IgD-negative memory B cell (primary cell): ENCODE measurements at regions not wholly inside any gene's neighbourhood (a gene's known extent, or its start where the extent isn't known, plus 50 kb on each side); places are given as distances from the start of the nearest gene placed in this dataset.

ENCODE experiments used
- H3K27ac Mint-ChIP-seq, 3 donors: one replicate each; pipeline ENCODE4 v1.8.0; 2020 to 2022; ENCODE audit warnings: mild to moderate bottlenecking in 3 of 3, mixed read lengths in 3 of 3, moderate library complexity in 1 of 3
- H3K27me3 Mint-ChIP-seq: one replicate; pipeline ENCODE4 v1.8.0; 2021; ENCODE audit warnings: mixed read lengths
- H3K36me3 Mint-ChIP-seq: one replicate; pipeline ENCODE4 v1.8.0; 2020; ENCODE audit warnings: mild to moderate bottlenecking, mixed read lengths
- H3K4me1 Mint-ChIP-seq, 3 donors: one replicate each; pipeline ENCODE4 v1.8.0; 2020 to 2022; ENCODE audit warnings: mixed read lengths in 3 of 3, mild to moderate bottlenecking in 1 of 3
- H3K4me3 Mint-ChIP-seq, 4 donors: one replicate each; pipeline ENCODE4 v1.8.0; 2020 to 2022; ENCODE audit warnings: mild to moderate bottlenecking in 4 of 4, mixed read lengths in 4 of 4, moderate library complexity in 3 of 4
- H3K9me3 Mint-ChIP-seq, 3 donors: one replicate each; pipeline ENCODE4 v1.8.0; 2020 to 2021; ENCODE audit warnings: mixed read lengths in 3 of 3, mild to moderate bottlenecking in 1 of 3

- H3K9me3 Mint-ChIP-seq, result no peaks in the 10 kb centered on the region
- no peaks in the 10 kb centered on the region for H3K27me3 Mint-ChIP-seq
- no peak overlapping the region for H3K4me3 Mint-ChIP-seq
- H3K4me1 Mint-ChIP-seq, result no peaks in the 10 kb centered on the region
- no peak overlapping the region for H3K27ac Mint-ChIP-seq
- no peaks in the 10 kb centered on the region for H3K36me3 Mint-ChIP-seq
Observed at GRCh38 chr2:198405311-198405710, 600.9 kb downstream of the PLCL1 start.

DNA sequence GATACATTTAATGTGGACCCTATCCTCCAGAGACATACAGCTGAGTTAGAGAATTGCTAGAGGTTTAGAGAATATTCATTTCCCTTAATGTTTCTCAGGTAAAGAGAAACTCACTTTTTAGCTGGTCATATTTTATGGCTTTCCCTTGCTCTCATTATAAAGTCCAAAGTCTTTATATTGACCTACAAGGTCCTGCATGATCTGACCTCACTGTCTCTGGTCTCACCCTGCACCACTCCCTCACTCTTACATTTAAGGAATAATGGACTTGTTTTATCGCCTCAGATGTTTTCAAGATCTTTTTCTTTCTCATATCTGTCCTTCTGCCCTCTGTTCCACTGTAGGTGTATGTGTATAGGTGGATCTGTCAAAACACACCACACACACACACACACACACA is 597.3 kb downstream of the PLCL1 start:
- H3K27me3 Mint-ChIP-seq, result no peaks in the 10 kb centered on the region
- no peak overlapping the region for H3K27ac Mint-ChIP-seq
- H3K4me3 Mint-ChIP-seq, result no peak overlapping the region
- peaks cover 0 to 5% (median 0%) of the 10 kb centered on the region in 3 donors for H3K9me3 Mint-ChIP-seq
- H3K36me3 Mint-ChIP-seq, result no peaks in the 10 kb centered on the region
- no peaks in the 10 kb centered on the region for H3K4me1 Mint-ChIP-seq

DNA sequence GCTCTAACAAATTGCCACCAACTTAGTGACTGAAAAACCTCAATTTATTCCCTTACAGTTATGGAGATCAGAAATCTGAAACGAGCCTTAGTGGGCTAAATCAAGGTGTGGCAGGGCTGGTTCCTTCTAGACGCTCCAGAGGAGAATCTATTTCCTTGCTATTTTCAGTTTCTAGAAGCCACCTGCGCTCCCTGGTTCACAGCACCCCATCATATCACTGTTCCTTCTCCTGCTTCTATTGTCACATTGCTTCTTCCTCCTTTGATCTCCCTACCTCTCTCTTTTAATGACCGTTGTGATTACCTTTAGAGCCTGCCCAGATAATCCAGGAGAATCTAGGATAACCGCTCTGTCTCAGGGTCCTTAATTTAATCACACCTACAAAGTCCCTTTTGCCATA is 596.6 kb downstream of the PLCL1 start:
- no peaks in the 10 kb centered on the region for H3K4me1 Mint-ChIP-seq
- no peak overlapping the region for H3K4me3 Mint-ChIP-seq
- peaks cover 0 to 5% (median 0%) of the 10 kb centered on the region in 3 donors for H3K9me3 Mint-ChIP-seq
- H3K36me3 Mint-ChIP-seq, result no peaks in the 10 kb centered on the region
- H3K27me3 Mint-ChIP-seq, result no peaks in the 10 kb centered on the region
- no peak overlapping the region for H3K27ac Mint-ChIP-seq

DNA sequence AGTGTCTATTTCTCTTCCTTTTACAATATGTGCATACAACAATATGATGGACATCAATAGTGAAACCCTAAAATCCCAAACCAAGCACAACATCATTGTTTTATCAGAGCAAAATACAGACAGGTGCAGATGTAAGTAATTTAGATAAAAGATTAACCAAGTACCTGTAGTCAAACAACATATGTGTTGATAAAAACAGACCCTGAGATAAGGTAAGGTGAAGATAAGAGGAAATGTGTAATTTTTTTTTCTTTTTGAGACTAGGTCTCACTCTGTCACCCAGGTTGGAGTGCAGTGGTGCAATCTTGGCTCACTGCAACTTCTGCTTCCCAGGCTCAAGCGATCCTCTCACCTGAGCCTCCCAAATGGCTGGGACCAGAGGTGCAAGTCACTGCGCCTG is 589.8 kb downstream of the PLCL1 start:
- Mint-ChIP-seq H3K27me3 (peaks cover 7% of the 10 kb centered on the region), H3K27ac (no peak overlapping the region), H3K4me1 (no peaks in the 10 kb centered on the region), H3K4me3 (no peak overlapping the region), H3K36me3 (no peaks in the 10 kb centered on the region), H3K9me3 (peaks cover 1 to 5% (median 2%) of the 10 kb centered on the region in 3 donors)

DNA sequence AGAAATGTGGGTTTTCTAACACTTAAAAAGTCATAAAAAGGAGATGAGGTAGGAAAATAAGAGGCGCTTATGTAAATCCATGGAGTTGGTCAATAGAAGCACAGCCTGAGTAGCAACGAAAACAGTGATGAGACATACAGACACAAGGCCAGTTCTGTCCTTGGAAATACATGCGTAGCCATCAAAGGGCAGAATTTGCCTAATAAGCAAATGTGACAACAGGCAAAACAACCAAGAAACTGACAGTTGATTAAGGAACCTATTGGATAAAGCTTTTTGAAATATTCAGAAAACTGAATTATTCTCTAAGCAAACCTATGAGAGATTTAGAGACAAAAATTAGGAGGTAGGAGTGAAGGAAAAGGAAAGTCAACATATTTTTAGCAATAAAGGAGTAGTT is 586.3 kb downstream of the PLCL1 start:
- Mint-ChIP-seq H3K36me3 (no peaks in the 10 kb centered on the region), H3K9me3 (peaks cover 0 to 3% (median 2%) of the 10 kb centered on the region in 3 donors), H3K4me1 (no peaks in the 10 kb centered on the region), H3K4me3 (no peak overlapping the region), H3K27ac (no peak overlapping the region), H3K27me3 (peaks cover 11% of the 10 kb centered on the region)

DNA sequence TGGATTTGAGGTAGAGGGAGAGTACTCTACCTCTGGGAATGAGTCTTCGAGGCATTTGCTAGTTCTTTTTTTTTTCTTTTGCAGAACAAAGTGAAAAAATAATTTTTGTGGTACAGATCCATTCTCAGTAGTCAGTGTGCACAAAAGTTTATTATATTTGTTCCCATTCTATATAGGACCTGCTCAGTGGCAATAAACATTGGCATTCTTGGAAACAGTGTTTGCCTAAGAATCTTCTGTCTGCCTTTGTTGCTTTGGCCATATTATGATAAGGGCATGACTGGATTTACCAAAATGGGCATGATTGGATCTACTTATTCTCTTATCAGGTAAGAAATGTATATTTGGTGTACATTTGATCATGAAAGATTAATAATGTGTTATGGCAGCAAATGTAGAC is 583.3 kb downstream of the PLCL1 start:
- Mint-ChIP-seq H3K9me3 (peaks cover 0 to 3% (median 0%) of the 10 kb centered on the region in 3 donors), H3K27me3 (peaks cover 10% of the 10 kb centered on the region), H3K4me1 (no peaks in the 10 kb centered on the region), H3K27ac (no peak overlapping the region), H3K36me3 (no peaks in the 10 kb centered on the region), H3K4me3 (no peak overlapping the region)

DNA sequence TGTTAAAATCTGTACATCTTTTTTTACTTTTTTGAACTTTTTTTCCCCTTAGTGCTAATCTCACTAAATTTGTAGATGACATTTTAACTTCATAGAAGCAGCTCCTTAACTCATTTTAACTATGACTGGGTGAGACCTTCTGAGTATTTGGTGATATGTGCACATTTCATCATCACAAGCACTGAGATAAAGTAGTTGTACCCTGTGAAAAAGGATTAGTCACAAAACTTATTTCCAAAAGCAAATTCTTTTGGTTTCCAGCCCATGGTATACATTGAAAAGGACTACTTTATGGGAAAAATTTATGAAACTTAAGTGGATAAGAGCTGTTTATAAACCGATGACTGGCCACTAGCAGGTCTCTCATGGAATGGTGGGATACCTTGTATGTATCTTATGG is 581.5 kb downstream of the PLCL1 start:
- Mint-ChIP-seq H3K4me3 (no peak overlapping the region), H3K27me3 (peaks cover 6% of the 10 kb centered on the region), H3K36me3 (no peaks in the 10 kb centered on the region), H3K27ac (no peak overlapping the region), H3K4me1 (no peaks in the 10 kb centered on the region), H3K9me3 (peaks cover 0 to 3% (median 0%) of the 10 kb centered on the region in 3 donors)

DNA sequence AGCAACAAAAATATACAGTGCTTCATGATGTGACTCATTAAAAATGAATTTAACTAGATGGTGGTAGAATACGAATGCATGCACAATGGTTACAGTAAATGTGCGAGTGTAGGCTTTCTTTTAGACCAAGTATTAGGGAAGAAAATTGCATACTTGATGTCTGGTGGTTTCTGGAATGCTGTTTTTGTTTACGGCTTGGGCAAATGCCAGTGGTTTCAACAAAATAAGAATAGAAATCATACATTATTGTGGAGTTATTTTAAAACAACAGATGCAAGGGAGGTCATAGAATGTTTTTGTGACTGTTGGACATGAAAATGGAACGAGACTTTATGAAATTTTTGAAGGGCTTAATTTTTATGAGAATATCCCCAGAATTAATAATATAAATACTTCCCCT is 580.9 kb downstream of the PLCL1 start:
- peaks cover 0 to 3% (median 0%) of the 10 kb centered on the region in 3 donors for H3K9me3 Mint-ChIP-seq
- no peaks in the 10 kb centered on the region for H3K36me3 Mint-ChIP-seq
- no peak overlapping the region for H3K27ac Mint-ChIP-seq
- no peaks in the 10 kb centered on the region for H3K4me1 Mint-ChIP-seq
- no peak overlapping the region for H3K4me3 Mint-ChIP-seq
- peaks cover 6% of the 10 kb centered on the region for H3K27me3 Mint-ChIP-seq

DNA sequence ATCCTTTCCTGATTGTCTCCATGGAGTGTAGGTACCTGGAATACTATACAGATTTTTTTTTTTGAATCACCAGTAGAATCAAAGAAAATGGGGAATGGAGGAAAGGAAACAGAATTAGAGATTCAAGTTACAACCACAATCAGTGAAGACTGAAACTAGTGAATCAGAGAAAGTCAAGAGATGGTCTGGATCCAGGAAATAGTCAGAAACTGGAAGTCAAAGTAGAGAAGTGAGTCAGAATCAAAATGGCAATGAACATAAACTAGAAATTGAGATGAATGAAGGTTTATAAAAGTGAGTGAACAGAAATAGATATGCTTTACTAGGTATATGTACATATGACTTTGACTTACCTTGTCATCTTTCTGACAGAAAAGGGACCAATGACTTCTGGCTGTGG is 579.0 kb downstream of the PLCL1 start:
- no peaks in the 10 kb centered on the region for H3K4me1 Mint-ChIP-seq
- H3K27me3 Mint-ChIP-seq, result peaks cover 2% of the 10 kb centered on the region
- no peak overlapping the region for H3K27ac Mint-ChIP-seq
- H3K36me3 Mint-ChIP-seq, result no peaks in the 10 kb centered on the region
- H3K9me3 Mint-ChIP-seq, result no peaks in the 10 kb centered on the region
- H3K4me3 Mint-ChIP-seq, result no peak overlapping the region

DNA sequence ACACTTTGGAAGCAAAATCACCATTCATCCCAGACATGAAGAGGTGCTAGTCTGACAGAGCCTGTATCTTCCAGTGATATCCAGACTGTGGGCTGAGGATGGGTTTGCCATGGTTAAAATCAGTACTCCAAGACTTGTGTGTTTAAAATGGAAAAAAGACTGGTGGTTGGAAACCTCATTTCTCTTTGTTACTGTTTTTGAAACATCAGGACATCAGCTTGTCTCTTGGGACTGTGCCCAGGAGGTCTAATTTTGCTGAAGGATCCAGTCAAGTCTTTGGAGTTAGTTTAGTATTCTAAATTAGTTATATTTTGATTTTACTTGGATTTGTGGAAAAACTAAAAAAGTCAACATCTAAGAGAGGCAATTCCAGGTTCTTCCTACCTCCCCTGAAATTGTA is 578.4 kb downstream of the PLCL1 start:
- Mint-ChIP-seq H3K4me1 (no peaks in the 10 kb centered on the region), H3K27me3 (peaks cover 2% of the 10 kb centered on the region), H3K27ac (no peak overlapping the region), H3K36me3 (no peaks in the 10 kb centered on the region), H3K9me3 (no peaks in the 10 kb centered on the region), H3K4me3 (no peak overlapping the region)

GRCh38 chr2:198376677-198377076 is 572.3 kb downstream of the PLCL1 start:
- Mint-ChIP-seq H3K4me3 (no peak overlapping the region), H3K4me1 (peaks cover 0 to 6% (median 3%) of the 10 kb centered on the region in 3 donors), H3K9me3 (peaks cover 0 to 3% (median 0%) of the 10 kb centered on the region in 3 donors), H3K27me3 (peaks cover 13% of the 10 kb centered on the region), H3K27ac (no peak overlapping the region), H3K36me3 (no peaks in the 10 kb centered on the region)

DNA sequence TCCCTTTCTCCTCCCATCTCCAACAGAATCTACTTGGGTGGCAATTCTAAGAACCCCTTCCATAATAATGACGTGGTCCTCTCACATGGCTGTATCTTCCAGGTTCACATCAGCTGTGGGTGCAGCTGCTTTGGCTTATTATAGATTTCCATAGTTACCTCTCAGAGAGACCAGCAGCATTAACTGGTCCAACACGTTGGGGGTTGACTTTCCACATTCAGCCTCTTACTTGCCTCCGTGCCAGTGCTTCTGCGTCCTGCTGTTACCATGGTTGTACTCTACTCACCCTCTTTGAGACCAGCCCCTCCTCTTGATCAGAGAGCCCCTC is 570.7 kb downstream of the PLCL1 start:
- Mint-ChIP-seq H3K36me3 (no peaks in the 10 kb centered on the region), H3K27me3 (peaks cover 13% of the 10 kb centered on the region), H3K4me3 (no peak overlapping the region), H3K9me3 (peaks cover 0 to 3% (median 0%) of the 10 kb centered on the region in 3 donors), H3K4me1 (peaks cover 0 to 6% (median 3%) of the 10 kb centered on the region in 3 donors), H3K27ac (no peak overlapping the region)

DNA sequence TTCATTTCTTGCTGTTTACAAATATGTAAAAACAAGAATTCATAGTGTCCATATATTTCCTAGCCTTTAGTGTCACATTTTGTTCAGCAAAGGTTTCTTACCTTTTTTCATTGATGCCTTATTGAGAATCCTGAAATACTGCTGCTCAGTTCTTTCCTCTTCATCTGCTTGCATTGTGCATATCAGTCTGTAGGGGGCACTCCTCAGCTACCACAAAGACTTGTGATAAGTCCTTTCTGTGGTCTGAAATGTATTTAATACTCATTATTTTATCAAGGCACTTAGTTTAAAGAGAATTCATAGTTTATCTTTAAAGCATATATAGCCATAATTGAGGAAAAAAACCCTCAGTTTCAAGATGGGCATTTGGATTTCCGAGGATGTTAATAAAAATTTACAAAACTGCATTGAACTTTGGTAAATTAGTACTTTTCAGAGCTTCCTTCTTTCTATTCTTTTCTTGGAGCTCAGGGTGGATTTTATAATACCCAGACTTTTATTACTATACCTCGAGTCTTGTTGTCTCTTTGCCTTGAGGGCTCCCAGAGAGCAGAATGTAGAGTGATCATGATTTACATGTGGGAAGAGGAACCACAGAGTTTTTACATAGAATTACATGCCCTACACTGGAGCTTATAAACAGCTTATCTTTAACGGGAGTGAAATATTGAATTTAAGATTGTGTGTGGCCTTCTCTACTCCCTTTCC is 570.1 kb downstream of the PLCL1 start:
- Mint-ChIP-seq H3K9me3 (peaks cover 0 to 3% (median 0%) of the 10 kb centered on the region in 3 donors), H3K4me3 (no peak overlapping the region), H3K27ac (no peak overlapping the region), H3K36me3 (no peaks in the 10 kb centered on the region), H3K27me3 (peaks cover 13% of the 10 kb centered on the region), H3K4me1 (peaks cover 0 to 6% (median 3%) of the 10 kb centered on the region in 3 donors)

DNA sequence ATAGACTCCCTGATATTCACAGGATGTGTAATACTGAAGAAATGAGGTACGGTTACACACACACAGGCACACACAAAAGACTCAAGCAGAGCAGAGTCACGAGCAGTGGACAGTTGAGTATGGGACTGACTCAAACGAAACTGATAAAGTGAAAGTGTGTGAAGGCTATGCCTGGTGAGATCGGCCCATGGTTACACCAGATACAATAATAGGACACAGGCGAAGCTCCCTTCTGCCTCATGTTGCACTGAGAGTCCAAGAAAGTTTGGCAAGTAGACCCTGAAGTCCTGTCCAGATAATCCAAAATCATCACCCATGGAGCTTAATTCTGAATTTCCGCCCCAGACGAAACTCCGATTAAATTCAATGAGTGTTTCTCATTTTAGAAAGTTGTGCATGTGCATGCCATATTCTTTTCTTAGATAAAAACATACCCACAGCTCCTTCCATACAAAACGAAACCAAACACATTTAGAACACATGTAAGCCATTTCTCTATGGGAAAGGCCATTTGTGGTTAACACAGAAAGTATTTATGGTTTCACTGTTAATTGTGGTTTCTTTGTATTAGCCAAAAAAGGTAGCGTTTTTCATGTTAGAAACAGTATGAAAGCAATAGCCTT is 567.6 kb downstream of the PLCL1 start:
- peaks cover 0 to 6% (median 3%) of the 10 kb centered on the region in 3 donors for H3K4me1 Mint-ChIP-seq
- peak overlapping the region in 3 of 4 donors; percentile 2 to 87 (median 64) for H3K4me3 Mint-ChIP-seq
- H3K36me3 Mint-ChIP-seq, result no peaks in the 10 kb centered on the region
- H3K27me3 Mint-ChIP-seq, result peaks cover 19% of the 10 kb centered on the region
- H3K9me3 Mint-ChIP-seq, result peaks cover 0 to 3% (median 0%) of the 10 kb centered on the region in 3 donors
- H3K27ac Mint-ChIP-seq, result no peak overlapping the region

DNA sequence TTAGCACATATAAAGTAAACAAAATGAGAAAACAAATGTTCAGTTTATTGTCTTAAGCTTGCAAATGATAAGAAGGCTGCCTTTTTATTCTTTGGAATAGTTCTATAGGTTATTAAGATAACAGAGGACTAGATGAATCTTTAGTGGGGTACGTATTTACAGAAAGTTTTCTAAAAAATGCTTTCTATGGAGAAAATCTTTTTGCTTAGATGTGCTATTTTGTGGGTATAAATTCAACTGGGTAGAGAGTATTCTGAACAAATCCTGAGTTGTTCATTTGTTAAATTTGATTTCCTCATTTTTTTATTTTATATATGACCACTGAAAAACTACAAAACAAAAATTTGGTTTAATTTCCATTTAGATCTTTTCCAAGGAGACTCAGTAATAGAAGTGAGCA is 566.9 kb downstream of the PLCL1 start:
- H3K27me3 Mint-ChIP-seq, result peaks cover 15% of the 10 kb centered on the region
- H3K4me3 Mint-ChIP-seq, result peak overlapping the region in 1 of 4 donors; percentile 87
- H3K36me3 Mint-ChIP-seq, result no peaks in the 10 kb centered on the region
- H3K4me1 Mint-ChIP-seq, result peaks cover 0 to 6% (median 3%) of the 10 kb centered on the region in 3 donors
- H3K27ac Mint-ChIP-seq, result no peak overlapping the region
- peaks cover 0 to 3% (median 0%) of the 10 kb centered on the region in 3 donors for H3K9me3 Mint-ChIP-seq

- Mint-ChIP-seq H3K27ac (no peak overlapping the region), H3K9me3 (no peaks in the 10 kb centered on the region), H3K4me3 (no peak overlapping the region), H3K27me3 (peaks cover 14% of the 10 kb centered on the region), H3K4me1 (peaks cover 0 to 5% (median 3%) of the 10 kb centered on the region in 3 donors), H3K36me3 (no peaks in the 10 kb centered on the region)
Observed at GRCh38 chr2:198368089-198368488, 563.7 kb downstream of the PLCL1 start.
